ENCODE measurements at regions not wholly inside any gene's neighbourhood (a gene's known extent, or its start where the extent isn't known, plus 50 kb on each side); places are given as distances from the start of the nearest gene placed in this dataset.
"Not testable (repeated sequence)": the region's sequence is repeated elsewhere in the genome, so short reads cannot be mapped to it uniquely, and the experiment has no call there.

DNA sequence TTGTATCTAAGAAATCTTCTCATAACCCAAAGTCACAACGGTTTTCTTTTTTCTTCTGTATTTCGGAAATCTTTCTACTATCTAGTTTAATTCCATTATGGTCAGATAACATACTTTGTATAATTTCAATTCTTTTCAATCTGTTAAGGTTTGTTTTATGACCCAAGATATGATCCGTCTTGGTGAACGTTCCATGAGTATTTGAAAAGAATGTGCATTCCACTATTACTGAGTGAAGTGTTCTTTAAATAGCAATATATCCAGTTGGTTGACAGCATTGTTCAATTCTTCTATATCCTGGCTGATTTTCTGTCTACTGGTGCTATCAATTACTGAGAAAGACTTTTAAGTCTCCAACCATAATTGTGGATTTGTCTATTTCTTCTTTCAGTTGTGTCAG, 414.5 kb downstream of the TNS1 start:
- Histone ChIP-seq H3K4me3 (ENCODE audit: low read depth, low read length) (no peak overlapping the region), H3K27me3 (ENCODE audit: control insufficient read depth, insufficient read depth, low read length) (peaks cover 2% of the 10 kb centered on the region), H3K36me3 (ENCODE audit: control insufficient read depth, insufficient read depth, low read length) (no peaks in the 10 kb centered on the region)
- FAIRE-seq (no peak), DNase-seq (ENCODE audit: low read depth) (no peak)
- TF ChIP-seq, protein P1, sequence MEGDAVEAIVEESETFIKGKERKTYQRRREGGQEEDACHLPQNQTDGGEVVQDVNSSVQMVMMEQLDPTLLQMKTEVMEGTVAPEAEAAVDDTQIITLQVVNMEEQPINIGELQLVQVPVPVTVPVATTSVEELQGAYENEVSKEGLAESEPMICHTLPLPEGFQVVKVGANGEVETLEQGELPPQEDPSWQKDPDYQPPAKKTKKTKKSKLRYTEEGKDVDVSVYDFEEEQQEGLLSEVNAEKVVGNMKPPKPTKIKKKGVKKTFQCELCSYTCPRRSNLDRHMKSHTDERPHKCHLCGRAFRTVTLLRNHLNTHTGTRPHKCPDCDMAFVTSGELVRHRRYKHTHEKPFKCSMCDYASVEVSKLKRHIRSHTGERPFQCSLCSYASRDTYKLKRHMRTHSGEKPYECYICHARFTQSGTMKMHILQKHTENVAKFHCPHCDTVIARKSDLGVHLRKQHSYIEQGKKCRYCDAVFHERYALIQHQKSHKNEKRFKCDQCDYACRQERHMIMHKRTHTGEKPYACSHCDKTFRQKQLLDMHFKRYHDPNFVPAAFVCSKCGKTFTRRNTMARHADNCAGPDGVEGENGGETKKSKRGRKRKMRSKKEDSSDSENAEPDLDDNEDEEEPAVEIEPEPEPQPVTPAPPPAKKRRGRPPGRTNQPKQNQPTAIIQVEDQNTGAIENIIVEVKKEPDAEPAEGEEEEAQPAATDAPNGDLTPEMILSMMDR (IDR thresholded peaks at IDR 0.05; ENCODE audit: insufficient read depth, low read length, severe bottlenecking) = no peak

DNA sequence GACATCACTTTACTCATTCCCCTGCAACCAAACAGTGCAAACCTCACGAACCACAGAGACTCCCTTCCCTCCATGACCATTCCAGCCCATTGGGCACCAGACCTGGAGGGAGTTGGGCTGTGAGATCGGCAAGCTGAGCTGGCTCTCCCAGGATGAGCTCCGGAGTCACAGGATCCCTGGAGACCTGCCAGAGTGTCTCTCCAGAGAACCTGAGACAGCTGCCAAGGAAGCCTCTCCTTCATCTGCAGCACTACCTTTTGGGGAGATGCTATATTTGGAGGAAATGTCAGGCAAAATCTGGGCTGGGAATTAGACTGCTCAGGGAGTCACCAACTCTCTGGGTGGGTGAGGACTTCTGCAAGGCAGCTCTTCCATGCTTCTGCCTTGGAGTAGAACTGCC, 417.4 kb downstream of the TNS1 start:
- TF ChIP-seq, protein P1 (IDR thresholded peaks at IDR 0.05; ENCODE audit: insufficient read depth, low read length, severe bottlenecking) = no peak
- Histone ChIP-seq H3K36me3 (ENCODE audit: control insufficient read depth, insufficient read depth, low read length) (no peaks in the 10 kb centered on the region), H3K27me3 (ENCODE audit: control insufficient read depth, insufficient read depth, low read length) (peaks cover 2% of the 10 kb centered on the region), H3K4me3 (ENCODE audit: low read depth, low read length) (no peak overlapping the region)
- DNase-seq (ENCODE audit: low read depth) (no peak), FAIRE-seq (no peak)

DNA sequence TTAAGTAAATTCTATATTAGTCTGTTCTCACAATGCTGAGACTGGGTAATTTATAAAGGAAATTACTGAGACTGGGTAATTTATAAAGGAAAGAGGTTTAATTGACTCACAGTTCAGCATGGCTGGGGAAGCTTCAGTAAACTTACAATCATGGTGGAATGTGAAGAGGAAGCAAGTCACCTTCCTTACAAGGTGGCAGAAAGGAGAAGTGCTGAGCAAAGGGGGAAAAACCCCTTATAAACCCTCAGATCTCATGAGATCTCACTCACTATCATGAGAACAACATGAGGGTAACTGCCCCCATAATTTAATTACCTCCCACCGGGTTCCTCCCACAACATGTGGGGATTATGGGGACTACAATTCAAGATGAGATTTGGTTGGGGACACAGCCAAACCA, 422.4 kb downstream of the TNS1 start:
- H3K27me3 ChIP-seq (ENCODE audit: control insufficient read depth, insufficient read depth, low read length); DNase-seq (ENCODE audit: low read depth); H3K36me3 ChIP-seq (ENCODE audit: control insufficient read depth, insufficient read depth, low read length); H3K4me3 ChIP-seq (ENCODE audit: low read depth, low read length); FAIRE-seq: not testable (repeated sequence)

DNA sequence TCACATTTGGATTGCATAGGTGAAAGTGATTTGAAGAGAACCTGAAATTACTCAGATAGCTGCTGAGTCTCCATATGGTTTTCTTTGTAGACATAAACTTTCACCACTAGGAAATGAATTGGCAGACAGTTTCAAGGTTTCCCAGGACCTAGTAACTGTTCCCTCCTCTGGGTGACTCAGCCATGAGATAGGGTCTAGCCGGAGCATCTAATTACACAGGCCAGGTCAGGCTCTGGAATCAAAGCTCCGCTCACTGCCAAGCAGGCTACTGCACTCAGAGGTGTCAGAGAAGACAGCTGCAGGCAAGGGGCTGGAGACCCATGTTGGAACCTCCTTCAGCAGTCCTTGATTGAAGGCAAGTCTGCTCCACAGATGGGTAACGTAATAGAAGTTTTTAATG, 429.2 kb downstream of the TNS1 start:
- no peak overlapping the region for H3K4me3 ChIP-seq (ENCODE audit: low read depth, low read length)
- peak; percentile 13 for FAIRE-seq
- H3K36me3 ChIP-seq (ENCODE audit: control insufficient read depth, insufficient read depth, low read length) = no peaks in the 10 kb centered on the region
- peak; percentile 47 for DNase-seq (ENCODE audit: low read depth)
- TF ChIP-seq, protein P1 (IDR thresholded peaks at IDR 0.05; ENCODE audit: insufficient read depth, low read length, severe bottlenecking) = no peak
- H3K27me3 ChIP-seq (ENCODE audit: control insufficient read depth, insufficient read depth, low read length) = peaks cover 2% of the 10 kb centered on the region

DNA sequence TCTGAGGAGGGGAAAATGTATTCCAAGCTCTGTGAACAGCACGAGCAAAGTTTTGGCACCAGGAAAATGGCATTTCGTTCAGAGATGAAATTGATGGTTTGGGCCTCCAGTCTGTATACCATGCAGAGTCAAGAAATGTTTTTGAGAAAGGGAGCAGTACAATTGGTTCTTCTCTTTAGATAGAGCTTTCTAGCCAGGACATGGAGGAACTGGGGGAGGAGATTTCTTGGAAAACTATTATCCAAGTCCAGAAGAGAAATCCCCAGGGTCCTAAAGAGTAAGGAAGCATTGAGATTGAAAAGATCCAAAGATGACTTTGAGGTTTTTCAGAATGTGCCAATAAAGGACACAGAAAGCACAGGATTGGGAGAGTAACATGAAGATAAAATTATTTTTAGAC, 432.4 kb downstream of the TNS1 start:
- Histone ChIP-seq H3K27me3 (ENCODE audit: control insufficient read depth, insufficient read depth, low read length) (peaks cover 3% of the 10 kb centered on the region), H3K36me3 (ENCODE audit: control insufficient read depth, insufficient read depth, low read length) (no peaks in the 10 kb centered on the region), H3K4me3 (ENCODE audit: low read depth, low read length) (no peak overlapping the region)
- DNase-seq (ENCODE audit: low read depth) (no peak), FAIRE-seq (no peak)
- TF ChIP-seq, protein P1 (IDR thresholded peaks at IDR 0.05; ENCODE audit: insufficient read depth, low read length, severe bottlenecking) = no peak

DNA sequence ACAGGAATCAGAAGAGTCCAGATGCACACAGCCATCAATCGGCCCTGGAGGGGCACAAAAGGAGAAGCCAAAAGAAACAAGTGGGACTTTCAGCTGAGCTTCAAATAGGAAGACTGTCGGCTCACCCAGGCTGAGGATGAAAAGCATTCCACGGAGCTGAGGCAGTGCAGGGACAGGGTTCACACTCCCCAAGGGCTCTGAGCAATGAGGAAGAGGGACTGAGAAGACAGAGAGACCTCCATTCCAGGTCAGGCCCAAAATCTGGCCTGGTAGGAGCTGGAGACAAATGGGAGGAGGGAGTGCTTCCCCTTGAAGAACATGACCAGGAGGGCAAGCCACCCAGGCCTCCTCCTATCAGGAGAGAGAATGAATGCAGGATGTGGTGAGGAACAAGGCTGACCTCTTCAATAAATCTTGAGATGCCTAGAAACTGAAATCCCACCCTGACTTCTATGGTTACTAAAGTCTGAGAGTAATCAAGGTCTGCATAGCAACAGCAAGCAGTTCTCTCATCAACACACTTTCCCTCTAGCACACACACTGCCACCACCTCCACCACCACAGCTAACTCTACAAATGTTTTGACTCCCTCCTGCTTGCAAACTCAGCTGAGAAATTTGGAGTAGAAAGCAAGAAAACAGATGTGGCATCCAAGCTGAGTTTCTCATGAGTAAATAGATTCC, 434.4 kb downstream of the TNS1 start:
- peaks cover 3% of the 10 kb centered on the region for H3K27me3 ChIP-seq (ENCODE audit: control insufficient read depth, insufficient read depth, low read length)
- H3K4me3 ChIP-seq (ENCODE audit: low read depth, low read length) = no peak overlapping the region
- DNase-seq (ENCODE audit: low read depth) (no peak), FAIRE-seq (peak; percentile 18)
- TF ChIP-seq, protein P1 (IDR thresholded peaks at IDR 0.05; ENCODE audit: insufficient read depth, low read length, severe bottlenecking) = no peak
- H3K36me3 ChIP-seq (ENCODE audit: control insufficient read depth, insufficient read depth, low read length) = no peaks in the 10 kb centered on the region

Measured in bronchial epithelial cell (primary cell).